SK-N-SH (cell line): ENCODE measurements at regions not wholly inside any gene's neighbourhood (a gene's known extent, or its start where the extent isn't known, plus 50 kb on each side); places are given as distances from the start of the nearest gene placed in this dataset.

ENCODE experiments used
- CTCF ChIP-seq: fragments of 200-600 bp; sonication (generic); IDR thresholded peaks from 2 replicates; pipeline ENCODE4 v1.6.1; 2017; ENCODE audit warnings: antibody characterized with exemption, mild to moderate bottlenecking, moderate library complexity
- EZH2phosphoT487 ChIP-seq: fragments of 200-600 bp; sonication (generic); IDR thresholded peaks from 2 replicates; pipeline ENCODE4 v1.6.1; 2017; ENCODE audit warnings: low read depth, mixed run types, mild to moderate bottlenecking, antibody characterized with exemption, moderate library complexity, borderline replicate concordance
- FOXM1 ChIP-seq: IDR thresholded peaks from 2 replicates; pipeline ENCODE4 v1.4.0; 2012; ENCODE audit warnings: low read depth, mild to moderate bottlenecking
- GATA2 ChIP-seq: sonication (generic); formaldehyde crosslinking; IDR thresholded peaks from 2 replicates; pipeline ENCODE4 v1.5.0; 2020; ENCODE audit warnings: mild to moderate bottlenecking, missing genetic modification reagents
- MEF2A ChIP-seq: IDR thresholded peaks from 2 replicates; pipeline ENCODE4 v1.4.0; 2012; ENCODE audit warnings: low read depth, borderline replicate concordance
- NRF1 ChIP-seq: IDR thresholded peaks from 2 replicates; pipeline ENCODE4 v1.6.1; 2012; ENCODE audit warnings: low read depth, mild to moderate bottlenecking, low read length
- RAD21 ChIP-seq: IDR thresholded peaks from 2 replicates; pipeline ENCODE4 v1.6.1; 2012; ENCODE audit warnings: mild to moderate bottlenecking, low read length
- SIN3A ChIP-seq: IDR thresholded peaks from 2 replicates; pipeline ENCODE4 v1.6.1; 2012; ENCODE audit warnings: low read depth, mild to moderate bottlenecking, low read length, moderate library complexity, borderline replicate concordance
- TAF1 ChIP-seq: IDR thresholded peaks from 2 replicates; pipeline ENCODE4 v1.6.1; 2012; ENCODE audit warnings: low read depth, mild to moderate bottlenecking, low read length, moderate library complexity, borderline replicate concordance

GRCh38 chr5:35430381-35431162, 187.1 kb upstream of the SPEF2 start:
- no peak for TF ChIP-seq EZH2phosphoT487
- TF ChIP-seq RAD21 = no peak
- no peak for TF ChIP-seq FOXM1
- TF ChIP-seq SIN3A = no peak
- TF ChIP-seq CTCF = no peak
- no peak for TF ChIP-seq NRF1
- TF ChIP-seq MEF2A = no peak
- TF ChIP-seq TAF1 = no peak
- no peak for TF ChIP-seq GATA2 (CRISPR knock-in tag)
